ENCODE measurements at regions not wholly inside any gene's neighbourhood (a gene's known extent, or its start where the extent isn't known, plus 50 kb on each side); places are given as distances from the start of the nearest gene placed in this dataset.

- Histone ChIP-seq H3K4me3 (replicated peaks in 1 of 2; ENCODE audit: low read depth in 1 of 2, low read length in 2 of 2) (no peak overlapping the region), H3K4me1 (ENCODE audit: control insufficient read depth in 1 of 2, insufficient read depth in 2 of 2, low read length in 2 of 2) (no peaks in the 10 kb centered on the region), H2AFZ (ENCODE audit: low read depth, low read length, poor library complexity, severe bottlenecking) (no peak overlapping the region), H3K4me2 (ENCODE audit: low read length) (no peak overlapping the region), H3K9me3 (ENCODE audit: control insufficient read depth in 1 of 2, insufficient read depth in 1 of 2, low read depth in 1 of 2, low read length in 2 of 2) (no peaks in the 10 kb centered on the region), H3K27ac (ENCODE audit: low read depth, low read length) (no peak overlapping the region), H3K27me3 (ENCODE audit: insufficient read depth, low read length) (peaks cover 4% of the 10 kb centered on the region), H3K79me2 (ENCODE audit: insufficient read depth, low read length) (no peaks in the 10 kb centered on the region), H4K20me1 (ENCODE audit: insufficient read depth) (no peaks in the 10 kb centered on the region), H3K9me2 (ENCODE audit: insufficient read depth) (no peaks in the 10 kb centered on the region), H3K36me3 (ENCODE audit: control insufficient read depth in 1 of 2, insufficient read depth in 2 of 2, low read length in 2 of 2) (no peaks in the 10 kb centered on the region), H3K9ac (ENCODE audit: low read length) (no peak overlapping the region)
- CTCF ChIA-PET: no interaction called here
- no peak for TF ChIP-seq SP1 (IDR thresholded peaks at IDR 0.05; ENCODE audit: low read depth)
- TF ChIP-seq TCF7L2 (IDR thresholded peaks at IDR 0.05; ENCODE audit: borderline replicate concordance, extremely low read depth, insufficient read depth, insufficient read length): no peak
- TF ChIP-seq POLR2AphosphoS5 (IDR thresholded peaks at IDR 0.05; ENCODE audit: low read depth, low read length): no peak
- no peak for TF ChIP-seq REST (IDR thresholded peaks at IDR 0.05; ENCODE audit: low read depth)
- no peak for TF ChIP-seq CEBPB (IDR thresholded peaks at IDR 0.05; ENCODE audit: low read depth)
- TF ChIP-seq EGR1 (IDR thresholded peaks at IDR 0.05; ENCODE audit: low read depth): no peak
- TF ChIP-seq FOSL1 (IDR thresholded peaks at IDR 0.05; ENCODE audit: low read depth): no peak
- ATAC-seq (no peak), DNase-seq (ENCODE audit: low read depth, low spot score) (no peak)
- intact Hi-C loops (cut with micrococcal nuclease): no loop called here
- no TSS peak for BruUV-seq (replicated peaks)
- RAD21 ChIA-PET (ENCODE audit: low non-redundant PET in 1 of 2, low total read pairs in 2 of 2, uncharacterized antibody in 2 of 2, unreplicated experiment in 2 of 2): no interaction called here
- POLR2A ChIA-PET: no interaction called here
Measured at GRCh38 chr1:5516756-5517155, 475.5 kb downstream of the NPHP4 start.

- ChIA-PET POLR2A (no interaction called here), CTCF (interaction anchor here (0.6 to 2.0 kb wide), 5 partner anchors 9 to 106 kb away, joined by 3 to 5 read pairs (median 4); no protein-coding TSS in a partner anchor), RAD21 (ENCODE audit: low non-redundant PET in 1 of 2, low total read pairs in 2 of 2, uncharacterized antibody in 2 of 2, unreplicated experiment in 2 of 2) (no interaction called here)
- peaks cover 13% of the 10 kb centered on the region for H3K27me3 ChIP-seq (ENCODE audit: insufficient read depth, low read length)
- ATAC-seq: no peak
- H3K9ac ChIP-seq (ENCODE audit: low read length): no peak overlapping the region
- H3K4me3 ChIP-seq (replicated peaks in 1 of 2; ENCODE audit: low read depth in 1 of 2, low read length in 2 of 2): no peak overlapping the region
- no peaks in the 10 kb centered on the region for H3K4me1 ChIP-seq (ENCODE audit: control insufficient read depth in 1 of 2, insufficient read depth in 2 of 2, low read length in 2 of 2)
- no peak overlapping the region for H3K27ac ChIP-seq (ENCODE audit: low read depth, low read length)
- H3K9me3 ChIP-seq (ENCODE audit: control insufficient read depth in 1 of 2, insufficient read depth in 1 of 2, low read depth in 1 of 2, low read length in 2 of 2): no peaks in the 10 kb centered on the region
- TF ChIP-seq CEBPB (IDR thresholded peaks at IDR 0.05; ENCODE audit: low read depth) (no peak), CBX3 (IDR thresholded peaks at IDR 0.05; ENCODE audit: low read depth) (no peak), ZBTB33 (IDR thresholded peaks at IDR 0.05; ENCODE audit: extremely low read depth, insufficient replicate concordance, low read length) (no peak), SP1 (IDR thresholded peaks at IDR 0.05; ENCODE audit: low read depth) (no peak), JUND (IDR thresholded peaks at IDR 0.05) (no peak), ZFX (IDR thresholded peaks at IDR 0.05) (no peak), POLR2A (IDR thresholded peaks at IDR 0.05; ENCODE audit: borderline replicate concordance, extremely low read depth, insufficient read depth, insufficient read length) (no peak), RAD21 (IDR thresholded peaks at IDR 0.05; ENCODE audit: low read depth) (no peak), SRF (IDR thresholded peaks at IDR 0.05; ENCODE audit: low read depth) (no peak), POLR2AphosphoS5 (IDR thresholded peaks at IDR 0.05; ENCODE audit: low read depth, low read length) (no peak)
- no peak overlapping the region for H3K4me2 ChIP-seq (ENCODE audit: low read length)
- no peak overlapping the region for H2AFZ ChIP-seq (ENCODE audit: low read depth, low read length, poor library complexity, severe bottlenecking)
- no TSS peak for BruUV-seq (replicated peaks)
- no peaks in the 10 kb centered on the region for H3K9me2 ChIP-seq (ENCODE audit: insufficient read depth)
- no peaks in the 10 kb centered on the region for H3K36me3 ChIP-seq (ENCODE audit: control insufficient read depth in 1 of 2, insufficient read depth in 2 of 2, low read length in 2 of 2)
- H4K20me1 ChIP-seq (ENCODE audit: insufficient read depth): no peaks in the 10 kb centered on the region
- no peak for DNase-seq (ENCODE audit: low read depth, low spot score)
- intact Hi-C loops (cut with micrococcal nuclease): no loop called here
- H3K79me2 ChIP-seq (ENCODE audit: insufficient read depth, low read length): no peaks in the 10 kb centered on the region
Measured at GRCh38 chr1:5515501-5515900, 476.7 kb downstream of the NPHP4 start.

Data from HCT116 (cell line).